NCI-H2227 treated with DMSO at 0.1 percent for 48 hours (cell line): ENCODE measurements at regions not wholly inside any gene's neighbourhood (a gene's known extent, or its start where the extent isn't known, plus 50 kb on each side); places are given as distances from the start of the nearest gene placed in this dataset.
"Not testable (repeated sequence)": the region's sequence is repeated elsewhere in the genome, so short reads cannot be mapped to it uniquely, and the experiment has no call there.

Experiments
- DNase-seq: peaks from one replicate; lab custom pipeline; 2025; lab: John Stamatoyannopoulos, UW

- no peak for DNase-seq
Measured at GRCh38 chr6:167392631-167393316, 67.9 kb downstream of the TTLL2 start.

- no peak for DNase-seq
Measured at GRCh38 chr6:167393731-167394130, 68.8 kb downstream of the TTLL2 start.

DNA sequence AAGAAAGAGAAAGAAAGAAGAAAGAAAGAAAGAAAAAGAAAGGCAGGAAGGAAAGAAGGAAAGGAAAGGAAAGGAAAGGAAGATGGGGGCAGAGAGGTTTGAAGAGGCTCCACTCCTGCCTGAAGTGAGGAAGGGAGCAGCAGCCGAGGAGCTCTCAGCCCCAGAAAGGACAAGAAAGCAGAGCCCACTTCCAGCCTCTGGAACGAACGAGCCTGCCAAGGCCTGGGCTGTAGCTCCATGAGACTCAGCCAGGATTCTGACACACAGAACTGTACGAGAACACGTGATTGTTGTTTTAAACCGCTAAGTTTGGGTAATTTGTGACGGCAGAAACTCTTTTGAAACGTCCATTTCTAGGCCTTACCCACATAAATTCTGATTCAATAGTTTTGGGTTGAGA, 69.5 kb downstream of the TTLL2 start:
- DNase-seq, result no peak

GRCh38 chr6:167394820-167395219, 69.9 kb downstream of the TTLL2 start:
- DNase-seq, result no peak

DNA sequence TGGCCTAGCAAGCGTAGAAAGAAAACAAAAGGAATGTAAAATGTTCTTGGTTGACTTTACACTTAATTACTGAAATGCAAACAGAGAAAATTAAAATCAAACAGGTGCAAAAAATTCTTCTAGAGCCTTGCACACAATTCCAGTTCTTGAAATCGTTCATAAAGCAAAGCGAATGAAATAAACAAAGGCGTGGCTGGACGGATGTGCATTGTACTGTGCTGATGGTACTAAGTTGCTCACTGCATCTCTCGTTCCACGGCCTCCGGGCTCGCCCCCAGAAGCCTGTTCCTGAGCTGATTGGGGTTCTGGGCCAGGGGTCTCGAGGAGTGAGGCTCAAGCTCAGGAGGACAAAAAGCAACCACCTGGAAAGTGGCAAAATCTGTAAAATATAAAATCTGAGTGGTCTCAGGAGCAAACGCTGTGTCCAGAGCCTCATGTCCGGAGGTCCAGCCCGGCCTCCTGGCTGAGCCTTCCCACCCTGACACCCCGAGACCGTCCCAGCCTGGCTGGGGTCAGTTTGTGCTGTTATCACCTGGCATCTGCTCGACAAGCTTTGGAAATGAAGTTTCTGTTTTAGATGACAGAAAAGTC, 71.3 kb downstream of the TTLL2 start:
- no peak for DNase-seq

- DNase-seq, result no peak
Measured at GRCh38 chr6:167396659-167397490, 72.0 kb downstream of the TTLL2 start.

GRCh38 chr6:167397712-167398111, 72.8 kb downstream of the TTLL2 start:
- no peak for DNase-seq

GRCh38 chr6:167398214-167399050, 73.5 kb downstream of the TTLL2 start:
- DNase-seq, result no peak

- no peak for DNase-seq
Measured at GRCh38 chr6:167399051-167399387, 74.1 kb downstream of the TTLL2 start.

GRCh38 chr6:167399599-167399998, 74.7 kb downstream of the TTLL2 start:
- DNase-seq, result no peak

DNA sequence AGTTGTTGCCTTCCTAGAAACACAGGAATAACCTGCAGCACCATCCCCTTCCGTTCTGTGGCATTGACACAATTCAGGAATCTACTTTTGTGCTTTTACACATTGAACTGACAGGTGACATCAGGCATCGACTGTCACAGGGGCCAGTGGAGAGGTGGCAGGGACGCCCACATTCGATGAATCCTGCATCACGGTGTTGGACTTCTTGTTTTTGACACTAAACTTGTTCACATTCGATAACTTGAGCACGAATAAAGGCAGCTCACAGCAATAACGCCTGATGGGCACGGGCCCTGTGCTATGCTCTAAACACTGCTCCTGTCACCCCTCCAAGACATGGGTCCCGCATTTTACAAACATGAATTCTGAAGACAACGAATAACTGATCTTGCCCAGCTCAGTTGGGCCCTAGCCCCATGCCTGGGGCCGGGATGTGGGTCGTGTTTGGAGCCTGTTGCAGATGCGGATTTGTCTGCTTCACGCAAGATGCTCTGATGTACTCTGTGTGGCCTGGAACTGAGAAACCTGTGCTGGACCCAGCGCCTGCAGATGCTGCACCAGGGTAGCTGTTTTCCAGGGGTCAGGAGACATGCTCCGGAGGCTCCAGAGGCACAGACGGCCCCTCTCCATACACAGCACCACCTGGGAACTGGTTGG, 75.7 kb downstream of the TTLL2 start:
- DNase-seq, result no peak

DNA sequence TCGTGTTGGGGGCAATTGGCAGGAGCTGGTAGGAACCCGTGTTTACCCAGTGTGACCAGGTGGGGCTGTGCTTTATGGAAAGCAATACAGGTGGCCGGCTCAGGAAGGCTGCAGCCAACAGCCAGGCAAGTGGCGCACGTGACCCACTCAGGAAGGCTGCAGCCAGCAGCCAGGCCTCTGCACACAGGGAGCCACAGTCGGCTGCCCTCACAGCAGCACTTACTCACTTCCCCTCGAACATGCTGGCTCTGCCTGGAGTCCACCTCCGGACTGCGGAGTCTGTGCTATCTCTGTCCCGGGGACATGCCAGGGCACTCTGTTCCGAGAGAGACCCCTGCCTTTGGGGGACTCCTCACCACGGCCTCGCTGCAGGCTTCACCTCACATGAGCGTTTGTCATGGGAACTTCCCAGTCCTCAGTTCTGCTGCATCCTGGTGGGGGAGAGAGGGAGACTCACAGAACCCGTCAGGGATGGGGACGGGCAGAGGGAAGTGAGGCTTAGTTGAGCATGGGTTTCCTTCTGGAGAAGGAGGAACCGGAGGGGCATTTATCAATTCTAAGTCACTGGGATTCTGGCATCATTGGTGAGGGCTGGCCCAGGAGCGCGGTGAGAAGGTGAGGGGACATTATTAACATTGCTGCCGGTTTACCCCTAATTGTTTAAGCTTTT, 76.8 kb downstream of the TTLL2 start:
- no peak for DNase-seq

DNA sequence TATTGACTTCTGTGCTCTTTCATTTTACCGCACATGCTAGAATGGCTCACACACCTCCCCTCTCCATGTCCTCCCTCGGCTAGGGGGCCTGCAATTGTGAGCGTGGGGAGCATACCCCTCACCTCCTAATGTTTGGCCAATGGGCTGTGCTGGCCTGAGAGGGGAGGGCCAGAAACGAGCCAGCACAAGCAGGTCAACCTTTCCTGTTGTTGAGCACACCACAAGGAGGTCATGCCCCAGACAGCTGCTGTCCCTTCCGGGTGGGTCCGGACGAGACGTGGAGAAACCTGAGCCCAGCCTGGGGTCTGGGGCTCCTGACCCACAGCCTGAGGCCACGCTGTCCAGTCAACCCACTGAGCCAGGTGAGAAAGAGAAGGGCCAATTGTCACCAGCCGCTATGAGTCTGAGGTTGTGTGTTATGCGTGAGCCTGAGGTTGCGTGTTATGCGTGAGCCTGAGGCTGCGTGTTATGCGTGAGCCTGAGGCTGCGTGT, 77.4 kb downstream of the TTLL2 start:
- no peak for DNase-seq

GRCh38 chr6:167403427-167403826, 78.5 kb downstream of the TTLL2 start:
- no peak for DNase-seq

- DNase-seq, result no peak
Measured at GRCh38 chr6:167404385-167405049, 79.6 kb downstream of the TTLL2 start.

GRCh38 chr6:167405778-167406532, 81.1 kb downstream of the TTLL2 start:
- no peak for DNase-seq

GRCh38 chr6:167406533-167407238, 81.8 kb downstream of the TTLL2 start:
- DNase-seq, result not testable (repeated sequence)

- no peak for DNase-seq
Measured at GRCh38 chr6:167407239-167408064, 82.6 kb downstream of the TTLL2 start.
